PFSK-1 (cell line): ENCODE measurements at regions not wholly inside any gene's neighbourhood (a gene's known extent, or its start where the extent isn't known, plus 50 kb on each side); places are given as distances from the start of the nearest gene placed in this dataset.

Experiments
- FOXP2 ChIP-seq: optimal IDR thresholded peaks from 2 replicates; pipeline ENCODE3; 2011; ENCODE audit warnings: borderline replicate concordance, control low read depth, inconsistent platforms; ENCODE audit not compliant: insufficient read depth; ENCODE audit errors: extremely low read length, extremely low read depth
- POLR2AphosphoS5 ChIP-seq: IDR thresholded peaks from 2 replicates; pipeline ENCODE4 v1.6.1; 2012; ENCODE audit warnings: low read depth, mild to moderate bottlenecking, control low read depth, low read length, moderate library complexity
- SIN3A ChIP-seq: IDR thresholded peaks from 2 replicates; pipeline ENCODE4 v1.6.1; 2012; ENCODE audit warnings: mild to moderate bottlenecking, low read length, moderate library complexity, borderline replicate concordance; ENCODE audit not compliant: insufficient read depth
- TAF1 ChIP-seq: IDR thresholded peaks from 2 replicates; pipeline ENCODE4 v1.6.1; 2012; ENCODE audit warnings: low read length, control low read depth, borderline replicate concordance; ENCODE audit not compliant: insufficient read depth
- TF ChIP-seq, protein P1 (sequence below), 2 experiments: IDR thresholded peaks; 2 replicates each; pipeline versions ENCODE4 v1.6.1 to v1.8.0; 2011 to 2012; ENCODE audit warnings: low read depth in 2 of 2, low read length in 2 of 2, control low read depth in 1 of 2, inconsistent platforms in 1 of 2, mild to moderate bottlenecking in 1 of 2, moderate library complexity in 1 of 2; ENCODE audit not compliant: insufficient read depth in 1 of 2

DNA sequence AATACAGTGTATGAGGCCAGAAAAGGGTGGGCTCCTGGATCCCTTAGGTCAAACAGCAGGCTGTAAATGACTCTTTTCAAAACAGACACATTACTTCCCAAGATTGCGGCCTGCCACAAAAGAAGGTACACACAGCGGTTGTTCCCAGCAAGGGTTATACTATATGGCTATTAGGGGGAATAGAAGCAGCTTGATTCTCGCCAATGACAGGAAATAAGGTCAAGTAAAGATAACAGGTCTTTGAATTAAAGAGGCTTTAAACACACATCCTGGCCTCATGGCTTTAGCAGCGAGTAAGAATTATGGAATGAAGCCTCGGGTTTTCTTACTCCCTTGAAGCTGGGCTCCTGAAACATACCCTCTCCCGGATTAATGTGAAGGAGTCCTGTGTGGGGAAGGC lies 58.3 kb downstream of the CYP26A1 start:
- no peak for TF ChIP-seq SIN3A
- TF ChIP-seq FOXP2 = no peak
- TF ChIP-seq, protein P1, sequence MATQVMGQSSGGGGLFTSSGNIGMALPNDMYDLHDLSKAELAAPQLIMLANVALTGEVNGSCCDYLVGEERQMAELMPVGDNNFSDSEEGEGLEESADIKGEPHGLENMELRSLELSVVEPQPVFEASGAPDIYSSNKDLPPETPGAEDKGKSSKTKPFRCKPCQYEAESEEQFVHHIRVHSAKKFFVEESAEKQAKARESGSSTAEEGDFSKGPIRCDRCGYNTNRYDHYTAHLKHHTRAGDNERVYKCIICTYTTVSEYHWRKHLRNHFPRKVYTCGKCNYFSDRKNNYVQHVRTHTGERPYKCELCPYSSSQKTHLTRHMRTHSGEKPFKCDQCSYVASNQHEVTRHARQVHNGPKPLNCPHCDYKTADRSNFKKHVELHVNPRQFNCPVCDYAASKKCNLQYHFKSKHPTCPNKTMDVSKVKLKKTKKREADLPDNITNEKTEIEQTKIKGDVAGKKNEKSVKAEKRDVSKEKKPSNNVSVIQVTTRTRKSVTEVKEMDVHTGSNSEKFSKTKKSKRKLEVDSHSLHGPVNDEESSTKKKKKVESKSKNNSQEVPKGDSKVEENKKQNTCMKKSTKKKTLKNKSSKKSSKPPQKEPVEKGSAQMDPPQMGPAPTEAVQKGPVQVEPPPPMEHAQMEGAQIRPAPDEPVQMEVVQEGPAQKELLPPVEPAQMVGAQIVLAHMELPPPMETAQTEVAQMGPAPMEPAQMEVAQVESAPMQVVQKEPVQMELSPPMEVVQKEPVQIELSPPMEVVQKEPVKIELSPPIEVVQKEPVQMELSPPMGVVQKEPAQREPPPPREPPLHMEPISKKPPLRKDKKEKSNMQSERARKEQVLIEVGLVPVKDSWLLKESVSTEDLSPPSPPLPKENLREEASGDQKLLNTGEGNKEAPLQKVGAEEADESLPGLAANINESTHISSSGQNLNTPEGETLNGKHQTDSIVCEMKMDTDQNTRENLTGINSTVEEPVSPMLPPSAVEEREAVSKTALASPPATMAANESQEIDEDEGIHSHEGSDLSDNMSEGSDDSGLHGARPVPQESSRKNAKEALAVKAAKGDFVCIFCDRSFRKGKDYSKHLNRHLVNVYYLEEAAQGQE (IDR thresholded peaks at IDR 0.05; ENCODE audit: insufficient read depth in 1 of 2, low read depth in 2 of 2, low read length in 2 of 2) = no peak
- no peak for TF ChIP-seq TAF1
- no peak for TF ChIP-seq POLR2AphosphoS5

DNA sequence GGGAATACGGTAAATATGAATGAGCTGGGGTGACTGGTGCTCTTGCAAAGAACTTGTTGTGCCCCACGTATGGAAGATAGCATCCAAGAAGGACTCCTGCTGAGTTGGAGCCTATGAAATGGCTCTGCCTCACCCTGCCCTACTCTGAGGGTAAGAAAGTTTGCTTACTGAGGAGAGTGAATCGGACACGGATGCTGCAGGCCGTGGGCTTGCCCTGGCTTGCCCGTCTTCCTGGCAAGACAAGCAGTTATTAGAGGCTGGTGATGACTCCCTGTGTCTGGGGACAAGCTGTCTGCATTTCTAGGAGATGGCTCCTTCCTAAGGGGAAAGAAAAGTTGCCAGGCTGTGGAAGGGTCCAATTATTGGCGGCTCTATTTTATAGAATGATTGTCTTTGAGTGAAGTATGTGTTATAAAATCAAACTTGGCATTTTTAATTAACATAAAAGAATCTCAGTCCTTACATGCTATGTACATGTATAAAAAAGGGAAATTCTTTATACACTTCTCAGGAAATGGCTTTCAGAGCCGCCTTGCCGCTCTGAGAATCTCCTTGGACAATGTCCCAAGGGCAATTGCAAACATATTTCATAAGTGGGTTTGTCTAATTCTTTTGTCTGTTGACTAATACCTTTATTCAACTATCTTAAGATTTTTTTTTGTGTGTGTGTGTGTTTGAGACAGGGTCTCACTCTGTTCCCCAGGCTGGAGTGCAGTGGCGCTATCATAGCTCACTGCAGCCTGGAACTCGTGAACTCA lies 64.6 kb downstream of the CYP26A1 start:
- TF ChIP-seq TAF1 (no peak), POLR2AphosphoS5 (no peak), FOXP2 (no peak), SIN3A (no peak)
- TF ChIP-seq, protein P1 (IDR thresholded peaks at IDR 0.05; ENCODE audit: insufficient read depth in 1 of 2, low read depth in 2 of 2, low read length in 2 of 2) = no peak

DNA sequence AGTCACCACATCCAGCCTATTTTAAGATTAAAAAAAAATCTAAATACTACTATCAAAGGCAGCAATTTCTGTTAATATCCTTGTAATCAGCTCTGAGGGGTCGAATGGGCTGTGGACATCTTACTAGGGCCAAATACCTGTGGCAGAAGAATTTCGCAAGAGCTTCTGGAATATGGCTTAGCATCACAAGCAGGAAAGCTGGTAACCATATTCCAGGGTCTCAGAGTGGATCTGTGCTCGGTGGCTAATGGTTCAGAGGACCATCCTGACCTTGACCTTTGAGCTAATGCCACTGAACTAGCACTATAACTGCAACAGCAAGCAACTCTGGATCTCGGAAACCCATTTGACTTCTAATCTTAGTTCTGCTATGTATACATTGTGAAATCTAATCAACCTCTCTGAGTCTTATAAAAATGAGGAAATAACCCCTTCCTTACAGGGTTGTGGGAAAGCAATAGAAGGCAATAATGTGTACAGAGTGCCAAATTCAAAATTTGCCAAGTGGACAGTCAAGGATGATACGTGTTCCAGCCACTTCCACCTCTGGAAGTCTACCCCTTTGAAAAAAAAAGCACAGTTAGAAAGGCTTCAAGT lies 65.5 kb downstream of the CYP26A1 start:
- no peak for TF ChIP-seq FOXP2
- no peak for TF ChIP-seq TAF1
- TF ChIP-seq, protein P1 (IDR thresholded peaks at IDR 0.05; ENCODE audit: insufficient read depth in 1 of 2, low read depth in 2 of 2, low read length in 2 of 2) = no peak
- TF ChIP-seq SIN3A = no peak
- no peak for TF ChIP-seq POLR2AphosphoS5

DNA sequence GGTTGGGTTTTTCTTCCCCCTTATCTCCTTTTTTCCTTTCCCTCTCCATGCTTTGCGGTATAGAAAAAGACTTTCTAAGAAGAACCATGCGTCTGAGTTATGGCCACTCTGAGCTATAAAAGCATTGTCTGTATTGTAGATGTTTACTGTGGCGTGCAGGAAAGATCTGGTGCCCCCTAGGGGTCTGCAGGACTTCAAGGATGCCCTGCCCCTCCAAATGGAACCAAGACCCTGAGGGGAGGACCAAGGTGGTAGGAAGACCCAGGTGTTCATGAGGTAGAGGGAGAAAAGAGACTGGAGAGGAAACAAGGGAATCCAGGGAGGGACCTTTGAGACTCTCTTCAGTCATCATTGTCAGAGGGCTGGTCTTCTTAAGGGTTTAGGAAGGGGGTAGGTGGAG lies 68.8 kb downstream of the CYP26A1 start:
- no peak for TF ChIP-seq FOXP2
- no peak for TF ChIP-seq TAF1
- TF ChIP-seq, protein P1 (IDR thresholded peaks at IDR 0.05; ENCODE audit: insufficient read depth in 1 of 2, low read depth in 2 of 2, low read length in 2 of 2) = no peak
- TF ChIP-seq SIN3A = no peak
- TF ChIP-seq POLR2AphosphoS5 = no peak

DNA sequence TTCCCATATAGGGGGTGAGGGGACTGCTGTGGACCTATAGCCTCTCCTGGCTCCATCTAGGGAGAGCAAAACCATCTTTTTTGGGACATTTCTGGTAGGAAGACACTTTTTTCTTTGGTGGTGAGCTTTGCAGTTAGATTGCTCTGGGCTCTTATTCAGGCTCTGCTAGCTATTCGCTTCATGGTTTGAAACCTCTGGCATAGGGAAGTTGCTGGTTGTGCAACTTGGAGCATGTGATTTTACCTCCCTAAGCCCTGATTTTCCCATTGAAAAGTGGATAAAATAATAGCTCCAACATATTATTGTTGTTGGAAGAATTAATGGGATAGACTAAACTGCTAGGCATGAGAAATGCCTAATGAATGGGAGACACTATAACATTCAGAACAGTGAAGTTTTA lies 69.6 kb downstream of the CYP26A1 start:
- no peak for TF ChIP-seq POLR2AphosphoS5
- TF ChIP-seq TAF1 = no peak
